GM19438 (cell line): ENCODE measurements at regions not wholly inside any gene's neighbourhood (a gene's known extent, or its start where the extent isn't known, plus 50 kb on each side); places are given as distances from the start of the nearest gene placed in this dataset.
"Not testable (repeated sequence)": the region's sequence is repeated elsewhere in the genome, so short reads cannot be mapped to it uniquely, and the experiment has no call there.

Source experiments
- ATAC-seq: cut with Tn5 transposase; IDR thresholded peaks from one replicate; pipeline ENCODE4 v1.9.1; 2021; ENCODE audit warnings: low read depth; ENCODE audit not compliant: unreplicated experiment

GRCh38 chr6:100105919-100106529, 112.0 kb upstream of the MCHR2 start:
- no peak for ATAC-seq

- peak; percentile 70 for ATAC-seq
Observed at GRCh38 chr6:100105138-100105537, 111.1 kb upstream of the MCHR2 start.

- ATAC-seq: no peak
Observed at GRCh38 chr6:100103931-100104330, 109.9 kb upstream of the MCHR2 start.

GRCh38 chr6:100103194-100103593, 109.2 kb upstream of the MCHR2 start:
- no peak for ATAC-seq

DNA sequence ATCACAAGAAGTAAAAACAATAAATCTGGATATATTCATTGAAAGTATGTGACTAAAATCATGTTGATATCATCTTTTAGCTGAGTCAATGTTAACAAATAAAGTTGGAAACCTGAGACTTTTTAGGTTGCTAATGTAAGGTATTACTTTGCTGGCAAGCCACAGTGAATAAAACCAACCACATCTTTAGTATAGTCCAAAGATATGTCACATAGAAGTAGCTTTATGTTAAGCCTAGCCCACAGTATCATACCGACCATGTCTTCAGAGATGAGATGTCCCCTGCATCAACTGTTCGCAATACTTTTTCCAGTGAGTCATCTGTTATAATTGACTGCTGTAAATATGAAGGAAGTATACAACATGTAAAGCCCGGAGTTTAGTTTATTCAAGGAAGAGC, 107.6 kb upstream of the MCHR2 start:
- no peak for ATAC-seq

- no peak for ATAC-seq
Observed at GRCh38 chr6:100100776-100101175, 106.8 kb upstream of the MCHR2 start.

GRCh38 chr6:100099189-100100074, 105.4 kb upstream of the MCHR2 start:
- ATAC-seq: no peak

- no peak for ATAC-seq
Observed at GRCh38 chr6:100096936-100097335, 102.9 kb upstream of the MCHR2 start.

- no peak for ATAC-seq
Observed at GRCh38 chr6:100096341-100096740, 102.3 kb upstream of the MCHR2 start.

GRCh38 chr6:100093405-100093804, 99.4 kb upstream of the MCHR2 start:
- ATAC-seq: no peak

GRCh38 chr6:100088009-100088408, 94.0 kb upstream of the MCHR2 start:
- no peak for ATAC-seq

- ATAC-seq: no peak
Observed at GRCh38 chr6:100084991-100085364, 91.0 kb upstream of the MCHR2 start.

DNA sequence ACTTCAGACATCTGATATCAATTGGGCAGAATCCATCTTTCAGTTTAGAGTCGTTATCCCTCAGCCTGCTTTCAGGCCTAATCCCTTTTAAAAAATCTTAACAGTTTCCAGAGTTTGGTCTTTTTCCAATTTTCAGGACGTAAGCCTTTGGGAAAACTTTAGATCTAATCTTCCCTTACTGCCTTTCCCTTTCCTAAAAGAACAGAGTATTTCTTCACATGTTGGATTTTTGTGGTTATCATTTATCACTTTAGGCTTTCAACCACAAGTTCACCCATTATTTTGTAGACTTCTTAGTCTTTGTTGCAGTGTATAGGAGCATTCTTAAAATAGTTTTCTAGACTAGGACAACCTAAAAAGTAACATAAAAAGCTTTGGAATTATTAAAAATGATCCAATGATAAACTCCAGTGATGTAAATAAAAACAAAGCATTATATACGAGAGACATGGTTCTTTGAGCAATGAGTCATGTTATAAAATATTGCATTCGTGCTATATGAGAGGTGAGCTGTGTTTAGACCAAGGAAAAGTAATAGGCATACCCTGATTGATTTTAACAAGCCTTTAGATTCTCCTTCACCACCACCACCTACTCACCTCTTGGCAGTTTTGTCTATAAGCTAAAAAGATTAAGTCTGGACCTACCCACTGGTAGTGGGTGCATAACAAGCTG, 90.4 kb upstream of the MCHR2 start:
- no peak for ATAC-seq

GRCh38 chr6:100078509-100078908, 84.5 kb upstream of the MCHR2 start:
- no peak for ATAC-seq

- no peak for ATAC-seq
Observed at GRCh38 chr6:100065348-100065747, 71.3 kb upstream of the MCHR2 start.

DNA sequence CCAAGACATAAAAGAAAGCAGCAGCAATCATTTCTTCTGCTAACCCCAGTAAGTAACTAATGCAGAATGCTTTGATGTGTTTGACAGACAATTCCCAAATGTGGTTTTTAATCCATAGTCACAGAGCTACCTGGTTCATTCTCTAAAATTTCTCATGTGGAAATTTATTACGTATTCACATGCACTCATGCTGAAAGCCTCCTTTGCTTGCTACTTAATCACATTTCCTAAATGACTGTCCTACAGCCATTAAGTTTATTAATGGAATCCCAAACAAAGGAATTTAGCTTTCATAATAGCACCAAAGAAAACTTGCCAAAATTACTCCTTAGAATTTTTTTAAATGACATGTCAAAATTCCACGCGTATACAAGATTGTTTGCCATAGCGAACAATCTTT, 68.6 kb upstream of the MCHR2 start:
- ATAC-seq: no peak

GRCh38 chr6:100057941-100058340, 63.9 kb upstream of the MCHR2 start:
- ATAC-seq: no peak

DNA sequence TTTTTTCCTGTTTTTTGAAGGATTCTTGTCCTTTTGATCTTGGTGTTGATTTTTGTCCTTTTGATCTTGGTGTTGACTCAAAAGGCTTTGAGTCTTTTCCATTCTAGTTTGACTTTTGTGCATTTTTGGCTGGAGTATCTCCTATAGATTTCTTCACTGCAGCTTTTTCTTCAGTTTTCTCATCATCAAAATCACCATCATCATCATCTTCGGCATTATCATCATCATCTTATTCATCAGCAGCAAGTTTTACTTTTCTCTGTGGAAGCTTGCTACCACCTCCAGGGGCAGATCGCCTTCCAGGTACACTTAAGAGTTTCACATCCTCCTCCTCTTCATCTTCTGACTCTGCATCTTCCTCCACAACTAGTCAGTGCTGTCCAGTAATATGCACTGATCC, 56.5 kb upstream of the MCHR2 start:
- ATAC-seq: no peak

GRCh38 chr6:100043961-100044360, 49.9 kb upstream of the MCHR2 start:
- ATAC-seq: not testable (repeated sequence)
